HL-60 (cell line): ENCODE measurements at regions not wholly inside any gene's neighbourhood (a gene's known extent, or its start where the extent isn't known, plus 50 kb on each side); places are given as distances from the start of the nearest gene placed in this dataset.
"Not testable (repeated sequence)": the region's sequence is repeated elsewhere in the genome, so short reads cannot be mapped to it uniquely, and the experiment has no call there.

Experiments used
- DNase-seq, 2 experiments: peaks; one replicate each; pipeline ENCODE4 v3.0.0-alpha.2; 2010 to 2020; ENCODE audit warnings: low read depth in 1 of 2, low spot score in 1 of 2
- H3K27ac ChIP-seq: fragments of 250-450 bp; sonication (Bioruptor Pico); replicated peaks from 2 replicates; pipeline ENCODE4 v1.5.1; 2020; ENCODE audit warnings: mild to moderate bottlenecking, moderate library complexity
- H3K27me3 ChIP-seq: fragments of 250-450 bp; sonication (Bioruptor Pico); 2 replicates; pipeline ENCODE4 v1.5.1; 2021; ENCODE audit warnings: mild to moderate bottlenecking, moderate library complexity; ENCODE audit not compliant: insufficient read depth, poor library complexity, severe bottlenecking
- H3K4me3 ChIP-seq: replicated peaks from 2 replicates; pipeline ENCODE4 v1.5.1; 2011; ENCODE audit warnings: mild to moderate bottlenecking, control low read depth, low read length; ENCODE audit not compliant: insufficient read depth
- CTCF ChIP-seq: IDR thresholded peaks from one replicate; pipeline ENCODE4 v1.5.1; 2011; ENCODE audit warnings: low read length, control low read depth, inconsistent platforms; ENCODE audit not compliant: insufficient read depth
- GABPA ChIP-seq: IDR thresholded peaks from 2 replicates; pipeline ENCODE4 v1.6.1; 2012; ENCODE audit warnings: low read depth
- POLR2AphosphoS5 ChIP-seq: IDR thresholded peaks from 2 replicates; pipeline ENCODE4 v1.6.1; 2012; ENCODE audit warnings: low read depth
- SPI1 ChIP-seq: IDR thresholded peaks from 2 replicates; pipeline ENCODE4 v1.6.1; 2012; ENCODE audit warnings: low read depth, mild to moderate bottlenecking, borderline replicate concordance
- TF ChIP-seq, protein P1 (sequence below): IDR thresholded peaks from 2 replicates; pipeline ENCODE4 v1.6.1; 2012; ENCODE audit warnings: low read depth; ENCODE audit not compliant: insufficient replicate concordance

DNA sequence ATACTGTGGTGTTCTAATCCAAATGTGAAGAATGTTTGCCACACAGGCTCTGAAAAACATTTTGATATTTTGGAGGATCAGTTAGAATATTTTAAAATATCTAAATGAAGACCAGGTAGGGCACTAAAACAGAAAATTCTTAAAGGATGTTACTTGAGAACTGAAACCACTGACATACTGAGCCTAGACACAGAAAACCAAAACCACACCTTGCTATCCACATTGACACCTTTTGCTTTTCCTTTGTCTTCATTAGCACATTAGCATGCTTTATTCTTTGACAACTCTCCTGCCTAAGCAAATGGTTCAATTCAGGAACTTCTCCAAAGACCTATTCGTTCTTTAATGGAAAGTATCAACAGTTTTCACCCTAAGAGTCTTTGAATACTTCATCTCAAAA is 835.9 kb upstream of the GRM7 start:
- TF ChIP-seq GABPA (no peak), SPI1 (no peak), POLR2AphosphoS5 (no peak), CTCF (no peak)
- TF ChIP-seq, protein P1, sequence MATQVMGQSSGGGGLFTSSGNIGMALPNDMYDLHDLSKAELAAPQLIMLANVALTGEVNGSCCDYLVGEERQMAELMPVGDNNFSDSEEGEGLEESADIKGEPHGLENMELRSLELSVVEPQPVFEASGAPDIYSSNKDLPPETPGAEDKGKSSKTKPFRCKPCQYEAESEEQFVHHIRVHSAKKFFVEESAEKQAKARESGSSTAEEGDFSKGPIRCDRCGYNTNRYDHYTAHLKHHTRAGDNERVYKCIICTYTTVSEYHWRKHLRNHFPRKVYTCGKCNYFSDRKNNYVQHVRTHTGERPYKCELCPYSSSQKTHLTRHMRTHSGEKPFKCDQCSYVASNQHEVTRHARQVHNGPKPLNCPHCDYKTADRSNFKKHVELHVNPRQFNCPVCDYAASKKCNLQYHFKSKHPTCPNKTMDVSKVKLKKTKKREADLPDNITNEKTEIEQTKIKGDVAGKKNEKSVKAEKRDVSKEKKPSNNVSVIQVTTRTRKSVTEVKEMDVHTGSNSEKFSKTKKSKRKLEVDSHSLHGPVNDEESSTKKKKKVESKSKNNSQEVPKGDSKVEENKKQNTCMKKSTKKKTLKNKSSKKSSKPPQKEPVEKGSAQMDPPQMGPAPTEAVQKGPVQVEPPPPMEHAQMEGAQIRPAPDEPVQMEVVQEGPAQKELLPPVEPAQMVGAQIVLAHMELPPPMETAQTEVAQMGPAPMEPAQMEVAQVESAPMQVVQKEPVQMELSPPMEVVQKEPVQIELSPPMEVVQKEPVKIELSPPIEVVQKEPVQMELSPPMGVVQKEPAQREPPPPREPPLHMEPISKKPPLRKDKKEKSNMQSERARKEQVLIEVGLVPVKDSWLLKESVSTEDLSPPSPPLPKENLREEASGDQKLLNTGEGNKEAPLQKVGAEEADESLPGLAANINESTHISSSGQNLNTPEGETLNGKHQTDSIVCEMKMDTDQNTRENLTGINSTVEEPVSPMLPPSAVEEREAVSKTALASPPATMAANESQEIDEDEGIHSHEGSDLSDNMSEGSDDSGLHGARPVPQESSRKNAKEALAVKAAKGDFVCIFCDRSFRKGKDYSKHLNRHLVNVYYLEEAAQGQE: no peak

GRCh38 chr3:6030648-6031047 is 830.3 kb upstream of the GRM7 start:
- not testable (repeated sequence) for H3K4me3 ChIP-seq, DNase-seq, H3K27ac ChIP-seq, H3K27me3 ChIP-seq

More for the DNA sequence above, 835.9 kb upstream of the GRM7 start:
- H3K27me3 ChIP-seq: no peaks in the 10 kb centered on the region
- H3K27ac ChIP-seq: no peak overlapping the region
- no peak for DNase-seq
- no peak overlapping the region for H3K4me3 ChIP-seq

DNA sequence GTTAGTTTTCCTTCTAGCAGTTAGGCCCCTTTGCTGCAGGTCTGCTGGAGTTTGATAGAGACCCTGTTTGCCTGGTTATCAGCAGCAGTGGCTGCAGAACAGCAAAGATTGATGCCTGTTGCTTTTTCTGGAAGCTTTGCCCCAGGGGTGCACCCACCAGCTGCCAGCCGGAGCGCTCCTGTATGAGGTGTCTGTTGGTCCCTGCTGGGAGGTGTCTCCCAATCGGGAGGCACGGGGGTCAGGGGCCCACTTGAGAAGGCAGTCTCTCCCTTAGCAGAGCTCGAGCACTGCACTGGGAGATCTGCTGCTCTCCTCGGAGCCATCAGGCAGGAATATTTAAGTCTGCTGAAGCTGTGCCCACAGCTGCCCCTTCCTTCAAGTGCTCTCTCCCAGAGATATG is 825.3 kb upstream of the GRM7 start:
- TF ChIP-seq, protein P1: no peak
- TF ChIP-seq GABPA: no peak
- no peak for TF ChIP-seq CTCF
- no peak for TF ChIP-seq SPI1
- TF ChIP-seq POLR2AphosphoS5: no peak
- Histone ChIP-seq H3K4me3 (no peak overlapping the region), H3K27ac (no peak overlapping the region)

DNA sequence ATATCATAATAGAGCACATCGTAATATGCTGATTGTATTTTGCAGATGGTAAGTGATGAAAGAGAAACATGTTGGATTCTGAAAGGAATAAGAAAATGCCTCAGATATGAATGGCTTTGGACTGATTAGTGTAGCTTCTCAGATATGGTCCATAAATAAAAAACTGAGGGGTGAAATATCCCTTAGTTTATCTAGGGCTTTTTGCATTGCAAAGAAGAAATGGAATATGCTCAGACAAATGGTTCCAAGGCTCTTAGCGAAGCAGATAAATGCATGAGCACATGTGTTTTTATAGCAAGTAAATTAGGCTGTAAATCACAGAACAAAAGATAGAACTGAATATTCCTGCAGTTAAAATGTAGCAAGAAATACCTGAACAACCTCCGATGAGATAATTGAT is 820.9 kb upstream of the GRM7 start:
- H3K27ac ChIP-seq: no peak overlapping the region
- DNase-seq: no peak
- no peaks in the 10 kb centered on the region for H3K27me3 ChIP-seq
- H3K4me3 ChIP-seq: no peak overlapping the region
- TF ChIP-seq POLR2AphosphoS5 (no peak), CTCF (no peak), SPI1 (no peak), GABPA (no peak)
- TF ChIP-seq, protein P1: no peak

More for the DNA sequence above, 825.3 kb upstream of the GRM7 start:
- no peaks in the 10 kb centered on the region for H3K27me3 ChIP-seq
- no peak for DNase-seq
